H1 (cell line): ENCODE measurements at regions not wholly inside any gene's neighbourhood (a gene's known extent, or its start where the extent isn't known, plus 50 kb on each side); places are given as distances from the start of the nearest gene placed in this dataset.
"Not testable (repeated sequence)": the region's sequence is repeated elsewhere in the genome, so short reads cannot be mapped to it uniquely, and the experiment has no call there.

Source experiments
- CTCF ChIA-PET: fragments of 300-600 bp; sonication (Branson Sonifier 250); formaldehyde crosslinking; loops from one replicate; lab custom pipeline; 2021; ENCODE audit not compliant: partially characterized antibody; lab: Charles Lee
- POLR2A ChIA-PET: fragments of 300-600 bp; sonication (Branson Sonifier 250); formaldehyde crosslinking; loops from one replicate; lab custom pipeline; 2021; ENCODE audit warnings: inconsistent platforms; ENCODE audit not compliant: partially characterized antibody; lab: Charles Lee
- DNase-seq, 2 experiments: peaks; one replicate each; pipeline versions ENCODE4 v3.0.0 to v3.0.0-alpha.2; 2010 to 2022; ENCODE audit warnings: low spot score in 2 of 2, low read depth in 1 of 2, mixed read lengths in 1 of 2
- FAIRE-seq: peaks from 2 replicates; lab custom pipeline; 2011; peaks lifted over from hg19 to GRCh38; lab: Jason Lieb, UNC
- H2AFZ ChIP-seq: 2 replicates; pipeline ENCODE4 v1.8.1; 2012; ENCODE audit warnings: low read length, inconsistent platforms
- H2AK5ac ChIP-seq: 2 replicates; pipeline ENCODE4 v1.6.1; 2013; ENCODE audit warnings: low read depth, low read length
- H2BK120ac ChIP-seq: replicated peaks from 2 replicates; pipeline ENCODE3; 2013; ENCODE audit warnings: low read depth, low read length, inconsistent platforms
- H2BK12ac ChIP-seq: 2 replicates; pipeline ENCODE4 v1.6.1; 2013; ENCODE audit warnings: low read depth, low read length
- H2BK15ac ChIP-seq: 2 replicates; pipeline ENCODE4 v1.6.1; 2013; ENCODE audit warnings: low read length
- H2BK20ac ChIP-seq: 2 replicates; pipeline ENCODE4 v1.6.1; 2013; ENCODE audit warnings: low read length
- H2BK5ac ChIP-seq: 2 replicates; pipeline ENCODE4 v1.6.1; 2013; ENCODE audit warnings: low read depth, low read length
- H3K14ac ChIP-seq: 2 replicates; pipeline ENCODE4 v1.6.1; 2013; ENCODE audit warnings: inconsistent platforms; ENCODE audit not compliant: insufficient read length
- H3K18ac ChIP-seq: 2 replicates; pipeline ENCODE4 v1.6.1; 2013; ENCODE audit warnings: low read length; ENCODE audit errors: extremely low read depth
- H3K23ac ChIP-seq: 2 replicates; pipeline ENCODE4 v1.6.1; 2013; ENCODE audit warnings: inconsistent platforms; ENCODE audit not compliant: insufficient read length
- H3K23me2 ChIP-seq: 2 replicates; pipeline ENCODE4 v1.6.1; 2013; ENCODE audit warnings: low read depth, low read length
- H3K27ac ChIP-seq: 2 replicates; pipeline ENCODE4 v1.6.1; 2011; ENCODE audit warnings: low read depth, low read length, inconsistent platforms
- H3K27me3 ChIP-seq, 4 experiments: replicated peaks in 1 of 4; 1 replicate in 1 of 4; 2 replicates in 3 of 4; pipeline versions ENCODE4 v1.6.1 to v1.8.1; 2011 to 2013; ENCODE audit warnings: low read length in 3 of 4, mild to moderate bottlenecking in 3 of 4, inconsistent platforms in 2 of 4, mixed read lengths in 2 of 4, moderate library complexity in 1 of 4; ENCODE audit not compliant: control insufficient read depth in 3 of 4, insufficient read depth in 3 of 4; ENCODE audit errors: extremely low read depth in 1 of 4
- H3K36me3 ChIP-seq, 4 experiments: 2 replicates each; pipeline versions ENCODE4 v1.6.1 to v1.8.1; 2011 to 2013; ENCODE audit warnings: mild to moderate bottlenecking in 4 of 4, low read length in 3 of 4, moderate library complexity in 2 of 4, control low read depth in 1 of 4, inconsistent platforms in 1 of 4; ENCODE audit not compliant: insufficient read depth in 4 of 4, control insufficient read depth in 2 of 4
- H3K4ac ChIP-seq: replicated peaks from 2 replicates; pipeline ENCODE3; 2013; ENCODE audit warnings: low read length, low read depth, mixed read lengths, inconsistent platforms; ENCODE audit not compliant: insufficient read length
- H3K4me1 ChIP-seq, 4 experiments: replicated peaks in 1 of 4; 1 replicate in 1 of 4; 2 replicates in 3 of 4; pipeline versions ENCODE4 v1.6.1 to v1.8.1; 2011 to 2013; ENCODE audit warnings: low read length in 3 of 4, inconsistent platforms in 2 of 4, mixed read lengths in 1 of 4; ENCODE audit not compliant: insufficient read depth in 4 of 4, control insufficient read depth in 3 of 4
- H3K4me2 ChIP-seq, 2 experiments: 2 replicates each; pipeline versions ENCODE4 v1.6.1 to v1.8.1; 2011 to 2013; ENCODE audit warnings: low read depth in 2 of 2, low read length in 2 of 2, control low read depth in 1 of 2, inconsistent platforms in 1 of 2, mild to moderate bottlenecking in 1 of 2; ENCODE audit not compliant: insufficient read depth in 1 of 2
- H3K4me3 ChIP-seq, 4 experiments: fragments of 200-600, 300-600 bp in 1 of 4; sonication (generic), shearing (Covaris generic), sonication (Bioruptor Twin) in 1 of 4; 2 replicates each; pipeline versions ENCODE4 v1.5.1 to v1.8.1; 2011 to 2016; ENCODE audit warnings: low read length in 4 of 4, low read depth in 3 of 4, control low read depth in 2 of 4, inconsistent platforms in 2 of 4, mild to moderate bottlenecking in 2 of 4, mixed read lengths in 1 of 4, moderate library complexity in 1 of 4; ENCODE audit not compliant: insufficient read depth in 2 of 4; ENCODE audit errors: extremely low read depth in 1 of 4
- H3K56ac ChIP-seq: replicated peaks from 2 replicates; pipeline ENCODE3; 2013; ENCODE audit warnings: low read depth, mild to moderate bottlenecking, mixed read lengths, low read length, inconsistent platforms; ENCODE audit not compliant: insufficient read length
- H3K79me1 ChIP-seq: 2 replicates; pipeline ENCODE4 v1.6.1; 2013; ENCODE audit warnings: low read depth, low read length, control low read depth
- H3K79me2 ChIP-seq, 2 experiments: 2 replicates each; pipeline versions ENCODE4 v1.6.1 to v1.8.1; 2012 to 2013; ENCODE audit warnings: low read length in 2 of 2, mild to moderate bottlenecking in 2 of 2, inconsistent platforms in 1 of 2; ENCODE audit not compliant: insufficient read depth in 2 of 2, control insufficient read depth in 1 of 2
- H3K9ac ChIP-seq, 4 experiments: replicated peaks in 1 of 4; 1 replicate in 1 of 4; 2 replicates in 3 of 4; pipeline versions ENCODE4 v1.6.1 to v1.8.1; 2011 to 2013; ENCODE audit warnings: low read depth in 3 of 4, low read length in 3 of 4, control low read depth in 2 of 4, mild to moderate bottlenecking in 2 of 4, moderate library complexity in 2 of 4, inconsistent platforms in 1 of 4; ENCODE audit errors: extremely low read depth in 1 of 4
- H3K9me3 ChIP-seq, 2 experiments: 2 replicates each; pipeline versions ENCODE4 v1.6.1 to v1.8.1; 2012 to 2013; ENCODE audit warnings: mild to moderate bottlenecking in 2 of 2, moderate library complexity in 2 of 2, control low read depth in 1 of 2, inconsistent platforms in 1 of 2, low read depth in 1 of 2, low read length in 1 of 2, mixed read lengths in 1 of 2; ENCODE audit not compliant: insufficient read depth in 2 of 2
- H4K20me1 ChIP-seq, 2 experiments: replicated peaks in 1 of 2; 2 replicates each; pipeline versions ENCODE3 to v1.8.1; 2011 to 2013; ENCODE audit warnings: inconsistent platforms in 2 of 2, low read length in 2 of 2, mild to moderate bottlenecking in 1 of 2; ENCODE audit not compliant: insufficient read depth in 2 of 2, control insufficient read depth in 1 of 2
- H4K5ac ChIP-seq: 2 replicates; pipeline ENCODE4 v1.6.1; 2013; ENCODE audit warnings: low read length, low read depth, mixed read lengths, inconsistent platforms; ENCODE audit not compliant: insufficient read length
- H4K8ac ChIP-seq: 2 replicates; pipeline ENCODE4 v1.8.0; 2013; ENCODE audit warnings: mild to moderate bottlenecking, moderate library complexity, low read length, inconsistent platforms; ENCODE audit not compliant: insufficient read depth; ENCODE audit errors: extremely low read depth
- H4K91ac ChIP-seq: replicated peaks from 2 replicates; pipeline ENCODE3; 2013; ENCODE audit warnings: low read length, mixed read lengths, inconsistent platforms; ENCODE audit not compliant: insufficient read length
- WGBS, 2 experiments: shearing (Covaris generic) in 1 of 2; methylation state at CpG; one replicate each; pipeline versions ENCODE4 v1.1.6 to v1.1.7; 2013 to 2015; ENCODE audit warnings: low lambda C conversion rate in 2 of 2, mixed read lengths in 2 of 2, inconsistent platforms in 1 of 2, low coverage in 1 of 2, missing lambda C conversion rate in 1 of 2; ENCODE audit not compliant: insufficient replicate concordance in 2 of 2, insufficient coverage in 1 of 2, insufficient read length in 1 of 2; ENCODE audit errors: extremely low coverage in 1 of 2, missing lambda C conversion rate in 1 of 2; 5-methylcytosine and 5-hydroxymethylcytosine counted together

DNA sequence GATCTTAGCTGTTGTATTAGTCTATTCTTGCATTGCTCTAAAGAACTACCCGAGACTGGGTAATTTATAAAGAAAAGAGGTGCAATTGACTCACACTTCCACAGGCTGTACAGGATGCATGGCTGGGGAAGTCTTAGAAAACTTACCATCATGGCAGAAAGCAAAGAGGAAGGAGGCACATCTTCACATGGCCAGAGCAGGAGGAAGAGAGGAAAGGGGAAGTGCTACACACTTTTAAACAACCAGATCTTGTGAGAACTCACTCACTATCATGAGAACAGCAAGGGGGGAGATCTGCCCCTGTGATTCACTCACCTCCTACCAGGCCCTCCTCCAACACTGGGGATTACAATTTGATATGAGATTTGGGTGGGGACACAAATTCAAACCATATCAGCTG is 494.2 kb upstream of the CCDC196 start:
- H3K9ac ChIP-seq, H3K27me3 ChIP-seq, H2BK5ac ChIP-seq, H2BK15ac ChIP-seq, H3K23ac ChIP-seq, H3K18ac ChIP-seq, H3K4me3 ChIP-seq, H3K4me2 ChIP-seq, H3K23me2 ChIP-seq, H3K9me3 ChIP-seq, H3K27ac ChIP-seq, H4K91ac ChIP-seq, DNase-seq, H2AK5ac ChIP-seq, H4K20me1 ChIP-seq, H3K36me3 ChIP-seq, H3K4ac ChIP-seq, H2BK12ac ChIP-seq, H2BK20ac ChIP-seq, H4K5ac ChIP-seq, H3K56ac ChIP-seq, H3K79me2 ChIP-seq, FAIRE-seq, H4K8ac ChIP-seq, H2BK120ac ChIP-seq, H3K14ac ChIP-seq, H3K79me1 ChIP-seq, POLR2A ChIA-PET, H2AFZ ChIP-seq: not testable (repeated sequence)
- peaks cover 0 to 11% (median 5%) of the 10 kb centered on the region in 4 experiments; a peak in 3 of 7 replicates for H3K4me1 ChIP-seq
- 86% methylated on average over 1 of the region's 1 CpG; no CpG with 5 or more reads in 1 of the 2 experiments for WGBS, 2 experiments
- CTCF ChIA-PET = interaction anchor here (1.4 kb wide), 1 partner anchor 31 kb away, joined by 5 read pairs; no protein-coding TSS in a partner anchor
